Osteocyte (in vitro differentiated cells): ENCODE measurements at regions not wholly inside any gene's neighbourhood (a gene's known extent, or its start where the extent isn't known, plus 50 kb on each side); places are given as distances from the start of the nearest gene placed in this dataset.

ENCODE experiments used
- DNase-seq: peaks from one replicate; pipeline ENCODE4 v3.0.0; 2021; ENCODE audit warnings: mixed read lengths; ENCODE audit not compliant: unreplicated experiment; ENCODE audit errors: extremely low spot score
- H3K27ac Mint-ChIP-seq: one replicate; pipeline ENCODE4 v1.8.0; 2021; ENCODE audit warnings: mild to moderate bottlenecking, mixed read lengths; ENCODE audit not compliant: unreplicated experiment
- H3K27me3 Mint-ChIP-seq: one replicate; pipeline ENCODE4 v1.8.0; 2021; ENCODE audit warnings: mixed read lengths; ENCODE audit not compliant: unreplicated experiment
- H3K36me3 Mint-ChIP-seq: one replicate; pipeline ENCODE4 v1.8.0; 2021; ENCODE audit warnings: mixed read lengths; ENCODE audit not compliant: unreplicated experiment
- H3K4me1 Mint-ChIP-seq: one replicate; pipeline ENCODE4 v1.8.0; 2021; ENCODE audit warnings: mixed read lengths; ENCODE audit not compliant: unreplicated experiment
- H3K4me3 Mint-ChIP-seq: one replicate; pipeline ENCODE4 v1.8.0; 2021; ENCODE audit warnings: mild to moderate bottlenecking, moderate library complexity, mixed read lengths; ENCODE audit not compliant: unreplicated experiment
- H3K9me3 Mint-ChIP-seq: one replicate; pipeline ENCODE4 v1.8.0; 2021; ENCODE audit warnings: mixed read lengths; ENCODE audit not compliant: unreplicated experiment
- TF ChIP-seq, protein P1 (sequence below): fragments of 200-600 bp; sonication (generic); IDR thresholded peaks from 2 replicates; pipeline ENCODE4 v1.5.0; 2021; ENCODE audit warnings: antibody characterized with exemption, mild to moderate bottlenecking, moderate library complexity

DNA sequence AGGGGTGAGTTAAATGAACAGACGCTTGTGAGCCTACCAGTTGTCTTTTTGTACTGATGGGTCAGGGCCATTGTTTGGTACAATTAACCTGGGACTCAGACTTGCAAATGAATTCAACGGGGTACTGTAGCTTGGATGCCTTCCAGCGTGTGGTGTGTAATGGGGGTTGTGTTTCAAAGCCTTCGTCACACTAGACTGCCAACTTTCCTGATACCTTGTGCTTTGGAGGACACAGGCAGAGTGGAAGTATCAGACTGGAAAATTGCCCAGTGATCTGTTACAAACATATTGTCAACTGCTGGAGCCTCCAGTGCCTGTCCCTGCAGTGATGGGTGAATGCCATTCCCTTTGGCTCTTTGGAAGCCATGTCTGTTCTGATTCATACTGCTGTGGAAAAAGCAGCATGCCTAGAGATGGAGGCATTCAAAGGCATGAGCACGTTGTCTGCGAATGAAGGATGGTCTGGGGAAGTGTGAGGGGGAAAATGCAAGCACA, 384.5 kb downstream of the LMX1A start:
- no peak for DNase-seq
- Mint-ChIP-seq H3K4me3 (no peak overlapping the region), H3K27ac (no peak overlapping the region), H3K27me3 (no peaks in the 10 kb centered on the region), H3K9me3 (no peaks in the 10 kb centered on the region), H3K4me1 (no peaks in the 10 kb centered on the region), H3K36me3 (no peaks in the 10 kb centered on the region)
- TF ChIP-seq, protein P1, sequence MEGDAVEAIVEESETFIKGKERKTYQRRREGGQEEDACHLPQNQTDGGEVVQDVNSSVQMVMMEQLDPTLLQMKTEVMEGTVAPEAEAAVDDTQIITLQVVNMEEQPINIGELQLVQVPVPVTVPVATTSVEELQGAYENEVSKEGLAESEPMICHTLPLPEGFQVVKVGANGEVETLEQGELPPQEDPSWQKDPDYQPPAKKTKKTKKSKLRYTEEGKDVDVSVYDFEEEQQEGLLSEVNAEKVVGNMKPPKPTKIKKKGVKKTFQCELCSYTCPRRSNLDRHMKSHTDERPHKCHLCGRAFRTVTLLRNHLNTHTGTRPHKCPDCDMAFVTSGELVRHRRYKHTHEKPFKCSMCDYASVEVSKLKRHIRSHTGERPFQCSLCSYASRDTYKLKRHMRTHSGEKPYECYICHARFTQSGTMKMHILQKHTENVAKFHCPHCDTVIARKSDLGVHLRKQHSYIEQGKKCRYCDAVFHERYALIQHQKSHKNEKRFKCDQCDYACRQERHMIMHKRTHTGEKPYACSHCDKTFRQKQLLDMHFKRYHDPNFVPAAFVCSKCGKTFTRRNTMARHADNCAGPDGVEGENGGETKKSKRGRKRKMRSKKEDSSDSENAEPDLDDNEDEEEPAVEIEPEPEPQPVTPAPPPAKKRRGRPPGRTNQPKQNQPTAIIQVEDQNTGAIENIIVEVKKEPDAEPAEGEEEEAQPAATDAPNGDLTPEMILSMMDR = no peak

DNA sequence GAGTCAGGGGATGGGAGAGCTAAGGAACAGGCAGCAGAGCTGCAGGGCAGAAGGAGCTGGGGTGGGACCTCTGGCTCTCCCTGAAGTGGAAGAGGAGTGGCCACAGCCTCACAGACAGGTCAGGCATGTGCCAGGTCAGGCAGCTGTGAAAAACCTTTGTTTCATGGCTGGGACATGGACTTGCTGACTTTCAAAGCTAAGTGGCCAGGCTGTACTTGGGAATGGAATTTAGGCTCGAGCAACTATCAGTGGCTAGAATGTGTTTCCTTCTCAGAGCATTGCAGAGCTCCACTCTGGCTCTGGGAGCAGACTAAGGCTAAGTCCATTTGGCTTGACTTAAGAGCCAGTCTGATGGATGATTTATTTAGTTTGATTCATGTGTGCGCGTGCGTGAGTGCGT, 385.1 kb downstream of the LMX1A start:
- Mint-ChIP-seq H3K27me3 (no peaks in the 10 kb centered on the region), H3K27ac (no peak overlapping the region), H3K4me3 (no peak overlapping the region), H3K9me3 (no peaks in the 10 kb centered on the region), H3K36me3 (no peaks in the 10 kb centered on the region), H3K4me1 (no peaks in the 10 kb centered on the region)
- DNase-seq = no peak
- TF ChIP-seq, protein P1 = no peak

DNA sequence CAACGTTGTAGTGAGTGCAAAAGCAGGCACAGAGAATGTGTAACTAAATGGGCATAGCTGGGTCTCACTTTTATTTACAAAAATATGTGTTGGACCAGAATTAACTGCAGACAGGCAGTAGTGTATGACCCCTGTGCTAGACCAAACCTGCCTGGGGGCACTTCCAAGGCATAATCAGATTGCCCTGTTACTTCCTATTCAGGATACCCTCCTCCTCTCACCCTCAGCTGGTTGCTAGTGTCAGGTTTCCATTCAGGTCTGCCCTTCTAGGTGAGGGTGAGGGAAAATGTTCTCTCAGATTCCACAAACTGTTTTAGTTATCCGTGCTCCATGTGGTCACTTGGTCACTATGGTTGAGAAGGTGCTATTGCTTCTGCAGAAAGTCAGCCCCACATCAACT, 387.3 kb downstream of the LMX1A start:
- TF ChIP-seq, protein P1 = no peak
- Mint-ChIP-seq H3K4me3 (no peak overlapping the region), H3K27me3 (no peaks in the 10 kb centered on the region), H3K4me1 (no peaks in the 10 kb centered on the region), H3K36me3 (no peaks in the 10 kb centered on the region), H3K27ac (no peak overlapping the region), H3K9me3 (no peaks in the 10 kb centered on the region)
- DNase-seq = no peak

DNA sequence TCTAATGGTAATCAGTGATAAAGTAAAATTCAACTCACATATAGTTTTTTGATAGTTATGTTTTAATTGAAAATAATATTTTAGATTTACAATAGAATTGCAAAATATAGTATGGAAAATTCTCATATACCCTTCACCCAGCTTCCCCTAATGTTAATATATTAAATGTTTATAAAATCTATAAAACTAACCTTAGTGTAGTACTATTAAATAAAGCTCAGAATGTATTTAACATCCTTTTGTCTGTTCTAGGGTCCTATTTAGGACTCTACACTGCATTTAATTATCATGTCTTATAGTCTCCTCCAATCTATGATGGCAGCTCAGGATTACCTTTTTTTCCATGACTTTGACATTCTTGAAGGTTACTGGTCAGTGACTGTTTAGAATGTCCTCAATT, 389.2 kb downstream of the LMX1A start:
- H3K4me1 Mint-ChIP-seq = no peaks in the 10 kb centered on the region
- no peak overlapping the region for H3K27ac Mint-ChIP-seq
- H3K36me3 Mint-ChIP-seq = no peaks in the 10 kb centered on the region
- TF ChIP-seq, protein P1 = no peak
- no peaks in the 10 kb centered on the region for H3K27me3 Mint-ChIP-seq
- no peaks in the 10 kb centered on the region for H3K9me3 Mint-ChIP-seq
- H3K4me3 Mint-ChIP-seq = no peak overlapping the region
- DNase-seq = no peak

DNA sequence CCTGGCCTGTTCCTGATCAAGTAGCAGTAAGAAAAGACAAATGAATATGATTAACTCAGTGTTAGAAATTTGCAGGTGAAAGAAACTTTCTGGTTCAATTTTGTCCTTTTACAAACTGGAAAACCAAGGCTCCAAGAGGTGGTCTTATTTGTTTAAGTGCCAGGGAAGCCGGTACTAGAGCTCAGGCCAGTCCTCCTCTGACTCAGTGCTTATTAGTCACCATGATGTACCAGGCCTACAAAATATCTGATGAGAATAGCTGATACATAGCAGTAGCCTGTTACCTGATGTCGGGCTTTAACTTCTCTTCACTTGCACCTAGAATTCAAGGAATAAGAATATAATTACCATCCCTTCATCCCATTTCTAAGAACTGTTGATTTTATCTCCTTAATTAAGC, 394.8 kb downstream of the LMX1A start:
- TF ChIP-seq, protein P1 = no peak
- Mint-ChIP-seq H3K27me3 (no peaks in the 10 kb centered on the region), H3K4me1 (no peaks in the 10 kb centered on the region), H3K4me3 (no peak overlapping the region), H3K9me3 (no peaks in the 10 kb centered on the region), H3K36me3 (no peaks in the 10 kb centered on the region), H3K27ac (no peak overlapping the region)
- no peak for DNase-seq
